ENCODE measurements at regions not wholly inside any gene's neighbourhood (a gene's known extent, or its start where the extent isn't known, plus 50 kb on each side); places are given as distances from the start of the nearest gene placed in this dataset.

DNA sequence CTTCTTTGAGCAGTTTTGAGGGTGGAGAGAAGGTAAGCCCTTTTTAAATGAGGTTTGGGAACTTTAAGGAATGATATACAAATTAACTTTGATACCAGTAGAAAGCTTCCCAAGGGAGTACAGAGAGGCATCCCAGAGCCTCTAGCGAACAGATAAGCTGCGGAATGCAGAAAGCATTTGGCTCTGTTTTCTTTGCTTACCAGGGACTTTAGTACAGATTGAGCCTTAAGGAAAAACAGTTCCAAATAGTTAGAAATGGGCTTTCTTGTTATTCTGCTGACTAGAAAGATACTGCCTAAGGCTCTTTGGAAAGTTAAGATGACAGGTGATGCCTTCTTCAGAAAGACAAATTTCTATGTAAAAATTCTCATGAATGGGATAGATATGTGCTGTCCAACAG, 261.7 kb upstream of the FOXN3 start:
- no peak for TF ChIP-seq POLR2A (IDR thresholded peaks at IDR 0.05)
- TF ChIP-seq, protein P1, sequence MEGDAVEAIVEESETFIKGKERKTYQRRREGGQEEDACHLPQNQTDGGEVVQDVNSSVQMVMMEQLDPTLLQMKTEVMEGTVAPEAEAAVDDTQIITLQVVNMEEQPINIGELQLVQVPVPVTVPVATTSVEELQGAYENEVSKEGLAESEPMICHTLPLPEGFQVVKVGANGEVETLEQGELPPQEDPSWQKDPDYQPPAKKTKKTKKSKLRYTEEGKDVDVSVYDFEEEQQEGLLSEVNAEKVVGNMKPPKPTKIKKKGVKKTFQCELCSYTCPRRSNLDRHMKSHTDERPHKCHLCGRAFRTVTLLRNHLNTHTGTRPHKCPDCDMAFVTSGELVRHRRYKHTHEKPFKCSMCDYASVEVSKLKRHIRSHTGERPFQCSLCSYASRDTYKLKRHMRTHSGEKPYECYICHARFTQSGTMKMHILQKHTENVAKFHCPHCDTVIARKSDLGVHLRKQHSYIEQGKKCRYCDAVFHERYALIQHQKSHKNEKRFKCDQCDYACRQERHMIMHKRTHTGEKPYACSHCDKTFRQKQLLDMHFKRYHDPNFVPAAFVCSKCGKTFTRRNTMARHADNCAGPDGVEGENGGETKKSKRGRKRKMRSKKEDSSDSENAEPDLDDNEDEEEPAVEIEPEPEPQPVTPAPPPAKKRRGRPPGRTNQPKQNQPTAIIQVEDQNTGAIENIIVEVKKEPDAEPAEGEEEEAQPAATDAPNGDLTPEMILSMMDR (IDR thresholded peaks at IDR 0.05), result no peak

Measured in heart left ventricle (tissue), 13 donors.